GM21619 (cell line): ENCODE measurements at regions not wholly inside any gene's neighbourhood (a gene's known extent, or its start where the extent isn't known, plus 50 kb on each side); places are given as distances from the start of the nearest gene placed in this dataset.
"Not testable (repeated sequence)": the region's sequence is repeated elsewhere in the genome, so short reads cannot be mapped to it uniquely, and the experiment has no call there.

Experiments used
- ATAC-seq: cut with Tn5 transposase; IDR thresholded peaks from one replicate; pipeline ENCODE4 v1.9.1; 2021; ENCODE audit not compliant: unreplicated experiment

DNA sequence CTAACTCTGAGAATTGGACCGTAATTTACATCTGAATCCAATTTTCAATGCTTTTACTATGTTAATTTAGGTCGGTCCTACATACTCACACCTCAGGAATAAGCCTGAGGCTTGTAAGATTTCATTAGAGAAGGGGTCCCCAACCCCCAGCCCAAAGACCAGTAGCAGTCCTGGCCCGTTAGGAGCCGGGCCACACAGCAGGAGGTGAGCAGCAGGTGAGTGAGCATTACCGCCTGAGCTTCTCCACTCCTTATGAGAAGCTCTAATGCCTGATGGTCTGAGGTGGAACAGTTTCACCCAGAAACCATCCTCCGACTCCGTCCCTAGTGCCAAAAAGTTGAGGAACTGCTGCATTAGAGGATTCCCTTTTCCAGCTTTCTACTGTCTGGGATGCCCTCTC, 757.3 kb downstream of the SI start:
- no peak for ATAC-seq

DNA sequence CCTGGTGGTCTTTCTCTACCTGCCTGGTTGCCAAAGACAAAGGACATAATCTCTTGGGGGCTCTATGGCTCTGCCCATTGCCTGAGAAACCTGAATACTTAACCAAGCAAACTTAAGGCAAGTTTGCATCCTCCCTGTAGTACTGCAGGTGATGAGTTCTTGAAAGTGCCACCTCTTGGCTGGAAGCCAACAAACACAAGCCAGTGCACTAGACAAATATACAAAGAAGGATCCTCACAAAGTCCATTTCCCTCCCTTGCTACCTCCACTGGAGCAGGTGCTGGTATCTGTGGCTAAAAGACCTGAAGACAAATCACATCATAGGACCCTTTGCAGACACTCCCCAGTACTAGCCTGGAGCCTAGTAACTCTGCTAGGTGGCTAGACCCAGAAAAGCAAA, 772.3 kb downstream of the SI start:
- ATAC-seq = no peak

DNA sequence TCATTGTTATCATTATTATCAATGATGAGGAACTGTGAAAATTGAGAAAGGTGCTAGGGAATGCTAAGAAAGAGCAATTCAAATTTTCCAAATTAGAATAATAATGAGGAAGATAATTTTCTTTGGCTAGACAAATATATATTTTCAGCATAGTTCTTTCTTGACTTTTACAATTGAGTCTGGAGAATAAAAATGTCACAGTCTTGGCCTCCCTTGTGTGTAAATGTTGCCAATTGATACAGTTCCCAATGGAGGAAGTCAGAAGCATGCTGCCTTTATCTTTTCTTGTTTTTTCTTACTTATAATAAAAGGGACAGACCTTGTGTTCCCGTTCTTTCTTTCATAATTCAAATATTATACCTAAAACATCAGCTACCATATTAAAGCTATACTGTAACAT, 774.4 kb downstream of the SI start:
- no peak for ATAC-seq

DNA sequence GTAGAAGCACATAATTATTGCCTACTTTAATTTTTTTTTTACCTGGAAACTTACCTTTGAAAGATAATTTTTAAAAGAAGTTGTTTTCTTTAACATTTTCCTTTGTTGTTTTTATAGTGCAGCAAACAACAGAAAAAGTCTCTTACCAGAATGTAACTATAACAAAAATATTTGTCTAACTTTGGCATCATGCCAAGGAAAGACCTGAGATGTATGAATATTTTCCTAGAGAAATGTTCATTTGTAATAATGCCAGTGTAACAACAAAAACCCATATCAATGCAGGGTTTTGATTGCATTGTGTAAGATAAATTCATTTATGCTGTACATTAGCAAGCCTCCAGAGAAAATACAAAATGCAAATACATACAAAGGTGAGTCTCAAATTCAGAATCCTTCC, 775.7 kb downstream of the SI start:
- ATAC-seq = no peak

DNA sequence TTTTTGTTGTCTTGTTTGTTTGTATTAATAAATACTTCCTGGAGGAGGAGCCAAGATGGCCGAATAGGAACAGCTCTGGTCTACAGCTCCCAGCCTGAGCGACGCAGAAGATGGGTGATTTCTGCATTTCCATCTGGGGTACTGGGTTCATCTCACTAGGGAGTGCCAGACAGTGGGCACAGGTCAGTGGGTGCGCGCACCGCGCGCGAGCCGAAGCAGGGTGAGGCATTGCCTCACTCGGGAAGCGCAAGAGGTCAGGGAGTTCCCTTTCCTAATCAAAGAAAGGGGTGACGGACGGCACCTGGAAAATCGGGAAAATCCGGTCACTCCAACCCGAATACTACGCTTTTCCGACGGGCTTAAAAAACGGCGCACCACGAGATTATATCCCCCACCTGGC, 786.8 kb downstream of the SI start:
- not testable (repeated sequence) for ATAC-seq

DNA sequence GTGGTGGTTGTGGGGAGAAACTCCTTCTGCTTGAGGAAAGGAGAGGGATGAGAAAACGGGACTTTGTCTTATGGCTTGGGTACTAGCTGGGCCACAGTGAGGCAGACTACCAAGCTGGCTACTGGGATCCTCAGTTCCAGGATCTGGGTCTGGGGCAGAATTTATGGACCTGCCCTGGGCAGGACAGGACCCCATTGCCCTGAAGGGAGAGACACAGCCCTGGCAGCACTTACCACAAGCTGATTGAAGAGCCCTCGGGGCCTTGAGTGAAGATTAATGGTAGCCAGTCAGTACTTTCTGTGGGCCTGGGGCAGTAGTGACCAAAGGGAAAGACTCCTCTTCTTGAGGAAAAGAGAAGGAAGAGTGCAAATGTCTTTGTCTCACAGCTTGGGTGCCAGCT, 799.7 kb downstream of the SI start:
- no peak for ATAC-seq

DNA sequence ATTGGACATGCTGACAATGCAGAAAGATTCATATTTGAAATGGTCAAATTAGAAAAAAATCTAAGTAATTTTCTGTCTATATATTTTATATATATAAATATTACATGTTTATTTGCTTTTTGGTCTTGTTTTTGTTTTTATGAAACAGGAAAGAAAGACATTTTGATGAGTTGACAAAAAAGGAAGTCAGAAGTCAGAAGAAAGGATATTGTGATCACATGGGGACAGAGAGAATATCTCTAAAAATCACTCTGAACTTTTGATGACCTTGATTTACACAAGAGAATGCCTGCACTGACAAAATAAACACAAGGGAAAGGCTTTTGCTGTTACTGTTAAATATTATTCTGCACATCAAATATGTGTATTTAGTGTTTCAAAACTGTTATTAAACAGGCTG, 811.2 kb downstream of the SI start:
- ATAC-seq = no peak

DNA sequence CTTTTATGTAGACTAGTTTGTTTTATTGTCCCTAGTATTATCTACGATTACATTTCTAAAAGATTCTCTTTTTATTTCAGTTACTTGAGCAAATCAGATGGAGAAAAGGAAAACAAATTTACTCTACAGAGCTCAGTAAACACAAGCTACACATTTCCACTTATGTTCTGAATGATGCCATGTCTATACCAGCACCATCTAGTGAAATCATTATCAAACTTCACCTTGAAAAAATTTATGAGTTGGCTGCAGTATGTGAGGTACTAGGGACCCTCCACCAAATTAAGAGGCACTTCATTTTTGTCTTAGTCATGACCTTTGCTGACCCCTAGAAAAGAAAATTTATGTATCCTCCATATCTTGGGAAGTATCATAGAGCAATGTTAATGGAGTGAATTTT, 827.4 kb downstream of the SI start:
- no peak for ATAC-seq

DNA sequence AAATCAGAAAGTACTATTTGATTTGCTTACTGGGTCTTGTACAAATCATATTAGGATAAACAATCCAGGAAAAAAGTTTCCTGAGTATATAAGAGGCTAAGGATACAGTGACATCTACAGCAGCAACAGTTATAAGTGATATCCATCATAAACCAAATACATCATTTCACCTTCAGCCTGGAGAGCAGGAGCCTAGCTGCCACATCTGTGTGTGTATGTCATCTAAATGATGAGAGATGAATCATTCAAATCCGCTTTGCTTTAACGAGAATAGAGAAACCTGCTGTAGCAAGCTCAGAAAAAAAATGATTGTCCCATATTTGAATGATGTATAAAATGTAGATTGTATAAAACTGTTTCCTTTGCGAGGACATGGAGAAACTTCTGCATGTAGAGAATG, 841.4 kb downstream of the SI start:
- no peak for ATAC-seq

DNA sequence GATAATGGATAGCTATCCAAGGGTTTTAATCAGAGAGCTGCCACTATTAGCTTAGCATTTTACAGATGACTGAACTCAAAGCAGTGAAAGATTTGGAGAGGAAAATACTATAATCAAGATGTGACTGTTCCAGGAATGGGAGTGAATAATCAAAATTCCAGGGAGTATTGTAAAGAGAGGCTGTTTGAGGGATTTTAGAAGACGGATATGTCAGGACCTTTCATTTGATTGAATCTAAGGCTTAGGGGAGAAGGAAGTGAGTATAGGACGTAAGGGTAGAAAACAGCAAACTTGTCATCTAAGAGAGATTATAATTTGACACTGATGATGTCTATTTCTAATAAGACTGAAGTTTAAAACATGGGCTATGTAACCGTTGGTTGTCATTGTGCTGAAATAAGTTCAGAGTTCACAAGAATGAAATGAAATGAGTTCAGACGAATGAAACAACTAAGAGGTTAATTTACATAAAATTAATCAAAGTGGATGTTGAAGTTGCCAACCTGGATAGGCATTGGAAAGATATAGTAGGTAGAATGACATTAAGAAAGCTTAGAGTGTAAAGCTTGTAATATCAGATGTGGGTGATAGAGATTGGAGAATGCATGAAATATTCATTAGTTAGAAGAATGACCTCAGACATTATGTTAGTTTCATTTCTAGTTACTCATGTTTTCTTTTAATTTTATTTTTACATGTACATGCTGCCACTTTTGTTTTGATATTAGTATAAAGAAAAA, 842.8 kb downstream of the SI start:
- no peak for ATAC-seq

DNA sequence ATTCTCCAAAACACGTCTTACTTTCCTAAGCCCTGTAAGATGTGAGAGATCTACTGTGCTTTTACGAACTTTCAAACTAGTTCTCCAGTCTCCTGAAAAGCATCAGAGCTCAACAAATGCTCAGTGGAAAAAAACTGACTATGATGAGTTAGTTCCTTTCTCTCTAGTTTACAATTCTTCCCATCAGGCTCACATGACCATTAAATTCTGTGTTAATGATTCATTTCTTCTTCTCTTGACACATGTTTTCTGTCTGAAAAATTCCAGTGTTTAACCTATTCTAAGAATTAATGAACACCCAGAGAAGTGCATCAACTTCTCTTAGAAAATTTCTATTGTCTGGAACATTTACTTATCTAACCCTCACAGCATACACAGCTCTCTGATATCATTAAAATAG, 844.3 kb downstream of the SI start:
- no peak for ATAC-seq

DNA sequence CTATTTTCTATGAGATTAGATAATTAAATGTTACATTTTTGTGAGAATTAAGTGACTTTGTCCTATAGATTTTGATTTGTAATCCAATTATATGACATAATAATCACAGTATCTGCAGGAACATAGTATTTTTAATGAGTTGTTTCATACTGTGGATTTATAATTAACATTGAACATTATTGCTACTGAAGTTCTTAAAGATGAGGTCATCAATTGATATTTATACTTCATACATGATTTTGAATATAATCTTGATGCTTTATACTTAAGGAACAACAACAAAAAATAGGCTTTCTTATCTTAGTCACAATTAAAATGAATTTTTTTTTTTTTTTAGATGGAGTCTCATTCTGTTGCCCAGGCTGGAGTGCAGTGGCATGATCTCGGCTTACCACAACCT, 846.6 kb downstream of the SI start:
- ATAC-seq = no peak

DNA sequence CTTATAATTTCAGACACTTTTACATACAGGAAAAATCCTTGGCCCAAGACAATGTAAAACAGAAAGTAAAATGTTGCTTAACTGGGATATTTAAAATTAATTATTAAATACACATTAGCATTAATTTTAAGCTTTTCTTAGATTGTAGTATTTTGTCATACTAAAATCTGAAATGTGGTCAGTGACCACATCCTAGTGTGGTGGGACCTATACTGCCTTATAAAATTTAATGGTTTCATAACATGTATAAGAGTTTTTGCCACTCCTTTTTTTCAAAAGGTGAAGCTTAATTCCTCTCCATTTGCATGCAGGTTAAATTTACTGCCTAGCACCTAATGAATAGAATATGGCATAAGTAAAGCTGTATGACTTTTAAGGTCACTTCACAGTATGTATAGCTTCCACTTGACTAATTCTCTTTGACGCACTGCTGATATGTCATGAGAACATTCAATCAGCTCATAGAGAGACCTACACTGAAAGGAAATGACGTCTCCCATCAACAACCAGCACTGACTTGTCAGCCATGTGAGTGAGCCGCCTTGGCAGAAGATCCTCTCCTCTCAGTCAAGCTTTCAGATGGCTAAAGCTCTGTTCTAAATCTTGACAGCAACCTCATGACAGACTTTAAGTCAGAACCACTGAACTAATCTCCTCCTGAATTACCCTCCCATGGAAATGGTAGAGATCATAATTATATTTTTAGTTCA, 847.8 kb downstream of the SI start:
- ATAC-seq = peak; percentile 62

DNA sequence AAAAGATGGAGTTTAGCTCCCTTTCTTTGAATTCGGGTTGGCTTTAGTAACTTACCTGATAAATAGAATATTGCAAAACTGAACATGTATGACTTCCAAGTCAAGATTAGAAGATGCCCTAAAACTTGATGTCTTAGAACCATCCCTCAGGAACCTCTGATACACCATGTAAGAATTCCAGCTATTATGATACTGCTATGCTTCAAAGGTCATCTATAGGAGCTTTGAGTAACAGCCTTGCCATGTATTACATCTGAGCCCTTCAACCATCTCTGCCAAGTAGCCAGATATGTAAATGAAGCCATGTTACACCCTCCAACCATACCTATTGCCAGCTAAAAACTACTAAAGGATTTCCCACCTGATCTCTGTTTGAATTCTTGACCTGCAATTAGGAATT, 854.2 kb downstream of the SI start:
- no peak for ATAC-seq

DNA sequence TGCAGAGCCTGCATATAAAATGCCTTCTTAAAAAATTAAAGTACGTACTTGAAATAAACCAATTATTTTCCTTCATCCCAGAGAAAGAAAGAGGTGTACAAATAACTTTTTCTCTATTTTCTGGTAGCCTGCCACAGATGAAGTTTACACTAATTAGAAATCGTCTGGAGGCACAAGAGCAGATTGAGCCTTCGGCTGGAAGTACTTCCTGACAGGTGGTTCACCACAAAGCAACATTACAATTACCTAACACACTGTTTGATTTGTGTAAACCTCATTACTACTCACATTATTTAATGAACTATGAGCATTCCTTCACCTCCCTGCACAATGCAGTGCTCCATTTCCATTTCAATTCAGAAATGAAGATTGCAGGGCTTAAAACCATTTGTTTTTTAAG, 856.1 kb downstream of the SI start:
- no peak for ATAC-seq

DNA sequence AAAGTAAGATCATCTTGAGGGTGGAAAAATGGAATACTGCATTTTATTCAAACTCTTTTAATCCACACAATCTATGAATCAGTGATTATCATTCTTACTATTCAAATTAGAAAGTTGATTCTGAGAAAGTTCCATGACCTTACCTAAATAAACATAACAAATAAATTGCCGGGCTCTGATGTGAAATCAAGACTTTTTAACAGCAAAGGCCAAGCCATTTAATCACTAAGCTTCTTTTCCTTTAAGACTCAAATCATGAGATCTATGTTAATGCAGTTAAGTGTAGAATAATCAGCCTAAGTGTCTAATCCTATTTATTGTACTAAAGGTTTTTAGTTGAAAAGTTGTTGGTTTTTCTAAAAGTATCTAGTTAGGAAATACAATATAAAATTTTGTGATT, 857.0 kb downstream of the SI start:
- no peak for ATAC-seq

DNA sequence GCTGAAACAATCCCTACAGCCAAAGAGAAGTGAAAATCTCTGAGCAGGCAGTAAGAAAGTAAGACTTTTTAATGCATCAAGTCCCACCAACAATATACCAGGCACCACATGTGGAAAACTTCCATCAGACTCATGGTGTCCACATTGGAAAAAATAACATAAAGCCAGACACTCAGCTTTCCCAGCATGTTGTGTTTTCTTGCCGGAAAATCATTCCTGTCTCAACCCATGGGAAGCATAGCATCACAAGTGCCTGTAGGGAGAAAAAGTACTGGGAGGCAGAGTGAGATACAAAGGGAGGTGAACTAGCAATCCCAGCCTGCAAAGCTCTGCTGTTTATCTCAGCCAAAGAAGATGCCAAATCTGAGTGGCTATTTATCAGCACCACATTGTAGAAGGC, 868.9 kb downstream of the SI start:
- no peak for ATAC-seq

DNA sequence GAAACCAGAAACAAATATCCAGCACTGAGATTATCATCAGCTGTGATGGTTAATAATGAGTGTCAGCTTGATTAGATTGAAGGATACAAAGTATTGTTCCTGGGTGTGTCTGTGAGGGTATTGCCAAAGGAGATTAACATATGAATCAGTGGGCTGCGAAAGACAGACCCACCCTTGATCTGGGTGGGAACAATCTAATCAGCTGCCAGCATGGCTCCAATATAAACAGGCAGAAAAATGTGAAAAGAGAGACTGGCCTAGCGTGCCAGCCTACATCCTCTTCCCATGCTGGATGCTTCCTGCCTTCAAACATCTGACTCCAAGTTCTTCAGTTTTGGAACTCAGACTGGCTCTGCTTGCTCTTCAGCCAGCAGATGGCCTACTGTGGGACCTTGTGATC, 869.5 kb downstream of the SI start:
- ATAC-seq = no peak

DNA sequence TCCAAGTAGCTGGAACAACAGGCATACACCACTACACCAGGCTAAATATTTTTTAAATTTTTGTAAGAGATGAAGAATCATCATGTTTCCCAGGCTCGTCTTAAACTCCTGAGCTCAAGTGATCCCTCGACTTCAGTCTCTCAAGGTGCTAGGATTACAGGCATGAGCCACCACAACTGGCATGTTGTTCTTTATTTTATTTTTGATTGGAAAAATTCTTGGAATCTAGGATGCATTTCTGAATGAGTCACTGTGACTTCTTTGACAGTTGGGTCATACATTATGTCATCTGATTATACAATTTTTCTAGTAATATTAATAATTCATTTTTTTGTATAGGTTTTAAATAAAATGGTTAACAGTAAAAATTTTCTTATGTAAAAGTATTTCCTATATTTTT, 870.2 kb downstream of the SI start:
- ATAC-seq = no peak

DNA sequence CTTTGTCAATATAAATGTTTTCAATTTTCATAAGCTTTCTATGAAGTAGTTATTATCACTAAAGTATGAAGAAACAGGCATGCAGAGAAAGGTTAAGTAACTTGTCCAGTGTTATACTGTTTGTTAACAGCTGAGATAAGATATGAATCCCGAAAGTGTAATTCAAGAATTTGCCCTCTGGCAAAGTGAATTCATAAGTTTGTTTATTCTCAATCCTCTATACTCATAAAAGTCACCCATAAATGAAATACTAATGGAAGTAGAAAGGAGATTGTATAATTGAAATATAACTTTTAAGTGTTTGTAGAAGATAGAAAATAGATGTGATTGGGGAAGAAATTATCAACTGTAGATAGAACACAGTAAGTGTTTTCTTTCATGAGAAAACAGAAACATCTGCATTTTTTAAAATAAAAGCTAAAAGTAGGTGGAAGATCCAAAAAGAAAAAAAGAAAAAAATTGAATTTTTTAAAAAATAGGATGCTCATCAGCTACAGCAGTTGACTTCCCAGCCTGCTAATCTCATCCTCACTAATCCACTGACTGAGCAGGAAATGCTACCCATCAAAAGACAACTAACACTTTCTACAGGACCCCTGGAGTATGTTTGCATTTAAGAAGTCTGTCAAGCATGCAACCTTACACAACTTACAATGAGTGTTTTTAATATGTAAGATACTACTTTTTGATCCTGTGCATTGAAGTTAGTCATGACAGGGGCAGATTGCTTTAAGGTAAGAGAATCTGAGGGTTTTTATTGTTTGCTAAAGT, 878.1 kb downstream of the SI start:
- ATAC-seq = no peak

DNA sequence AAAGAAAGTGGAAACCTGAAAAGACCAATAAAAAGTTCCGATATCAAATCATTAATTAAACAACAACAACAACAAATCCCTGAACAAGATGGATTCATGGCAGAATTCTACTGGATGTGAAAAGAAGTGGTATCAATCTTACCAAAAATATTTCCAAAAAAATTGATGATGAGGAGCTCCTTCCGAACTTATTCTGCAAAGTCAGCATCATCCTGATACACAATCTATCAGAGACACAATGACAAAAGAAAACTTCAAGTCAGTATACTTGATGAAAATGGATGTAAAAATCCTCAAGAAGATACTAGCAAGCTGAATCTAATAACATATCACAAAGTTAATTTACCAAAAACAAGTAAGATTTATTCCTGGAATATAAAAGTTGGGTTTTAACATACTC, 881.8 kb downstream of the SI start:
- no peak for ATAC-seq

DNA sequence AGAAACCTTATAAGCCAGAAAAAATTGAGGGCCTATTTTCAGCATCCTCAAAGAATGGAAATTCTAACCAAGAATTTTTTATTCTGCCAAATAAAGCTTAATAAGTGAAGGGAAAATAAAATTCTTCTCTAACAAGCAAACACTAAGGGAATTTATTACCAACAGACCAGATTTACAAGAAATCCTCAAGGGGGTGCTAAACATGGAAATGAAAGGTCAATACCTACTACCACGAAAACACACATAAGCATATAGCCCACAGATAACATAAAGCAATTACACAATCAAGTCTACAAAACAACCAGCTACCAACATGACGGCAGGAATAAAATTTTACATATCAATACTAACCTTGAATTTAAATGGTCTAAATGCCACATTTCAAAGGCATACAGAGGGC, 883.5 kb downstream of the SI start:
- no peak for ATAC-seq
